22Rv1 (cell line): ENCODE measurements at regions not wholly inside any gene's neighbourhood (a gene's known extent, or its start where the extent isn't known, plus 50 kb on each side); places are given as distances from the start of the nearest gene placed in this dataset.
"Not testable (repeated sequence)": the region's sequence is repeated elsewhere in the genome, so short reads cannot be mapped to it uniquely, and the experiment has no call there.

Experiments
- H3K27ac ChIP-seq: fragments of 450-650 bp; 2 replicates; pipeline ENCODE4 v1.5.1; 2017
- CTCF ChIP-seq: fragments of 450-650 bp; IDR thresholded peaks from 2 replicates; pipeline ENCODE4 v1.5.1; 2017; ENCODE audit warnings: mild to moderate bottlenecking
- ZFX ChIP-seq: fragments of 450-650 bp; IDR thresholded peaks from 2 replicates; pipeline ENCODE4 v1.6.1; 2017; ENCODE audit warnings: antibody characterized with exemption, borderline replicate concordance

GRCh38 chr4:181018472-181018871 lies 1224.7 kb upstream of the TENM3 start:
- no peak overlapping the region for H3K27ac ChIP-seq
- TF ChIP-seq ZFX: no peak
- TF ChIP-seq CTCF: no peak

GRCh38 chr4:181018913-181019312 lies 1224.3 kb upstream of the TENM3 start:
- TF ChIP-seq CTCF (no peak), ZFX (no peak)
- H3K27ac ChIP-seq: no peak overlapping the region

GRCh38 chr4:181020456-181020855 lies 1222.7 kb upstream of the TENM3 start:
- TF ChIP-seq CTCF: no peak
- TF ChIP-seq ZFX: no peak
- H3K27ac ChIP-seq: no peak overlapping the region

- H3K27ac ChIP-seq: no peak overlapping the region
- no peak for TF ChIP-seq ZFX
- TF ChIP-seq CTCF: no peak
Measured at GRCh38 chr4:181021213-181021612, 1222.0 kb upstream of the TENM3 start.

GRCh38 chr4:181030135-181030921 lies 1212.9 kb upstream of the TENM3 start:
- H3K27ac ChIP-seq: not testable (repeated sequence)

- TF ChIP-seq CTCF (no peak), ZFX (no peak)
- H3K27ac ChIP-seq: no peak overlapping the region
Measured at GRCh38 chr4:181030961-181031360, 1212.2 kb upstream of the TENM3 start.

- TF ChIP-seq ZFX (no peak), CTCF (no peak)
- H3K27ac ChIP-seq: no peak overlapping the region
Measured at GRCh38 chr4:181043486-181043885, 1199.7 kb upstream of the TENM3 start.

GRCh38 chr4:181046809-181047208 lies 1196.4 kb upstream of the TENM3 start:
- TF ChIP-seq ZFX (no peak), CTCF (no peak)
- no peak overlapping the region for H3K27ac ChIP-seq
